ENCODE measurements at regions not wholly inside any gene's neighbourhood (a gene's known extent, or its start where the extent isn't known, plus 50 kb on each side); places are given as distances from the start of the nearest gene placed in this dataset.
A peak's percentile ranks its signal among the peaks of the same experiment; 100 is the strongest.
"Not testable (repeated sequence)": the region's sequence is repeated elsewhere in the genome, so short reads cannot be mapped to it uniquely, and the experiment has no call there.

DNA sequence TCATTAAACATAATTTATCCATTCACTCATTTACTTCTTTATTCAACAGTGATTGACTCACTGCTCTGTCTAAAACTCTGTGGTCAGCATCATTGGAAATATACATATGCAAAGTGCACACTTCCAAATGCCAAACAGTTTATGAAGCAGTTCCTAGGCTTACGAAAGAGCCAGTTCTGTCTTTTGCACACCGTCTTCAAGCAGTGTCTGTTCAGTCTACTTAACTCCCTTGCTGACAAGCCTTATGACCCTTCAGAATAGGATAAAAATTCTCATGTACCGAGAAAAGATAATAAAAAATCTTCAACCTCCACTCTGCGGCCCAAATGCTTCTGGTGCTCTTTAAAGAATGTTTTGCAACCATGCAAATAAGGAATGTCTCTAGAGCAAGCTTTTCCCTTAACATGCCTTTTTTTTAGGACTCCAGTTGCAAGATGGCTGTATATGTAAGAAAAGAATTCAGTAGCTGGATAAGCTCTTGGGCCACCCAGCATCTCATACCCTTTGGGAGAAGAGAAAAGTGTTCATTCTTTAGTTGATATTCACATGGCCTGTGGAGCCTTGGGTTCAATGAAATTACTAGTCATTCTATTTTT, 1037.0 kb upstream of the SLIT2 start:
- in situ Hi-C loops (cut with HindIII; ENCODE audit: low pct_unique_long_range_greater_than_20kb, low sequenced_read_pairs) = no loop called here
- TF ChIP-seq JUND (IDR thresholded peaks at IDR 0.05; ENCODE audit: low read depth) = no peak
- DNase-seq (ENCODE audit: low read depth in 1 of 2, low spot score in 1 of 2) = no peak

DNA sequence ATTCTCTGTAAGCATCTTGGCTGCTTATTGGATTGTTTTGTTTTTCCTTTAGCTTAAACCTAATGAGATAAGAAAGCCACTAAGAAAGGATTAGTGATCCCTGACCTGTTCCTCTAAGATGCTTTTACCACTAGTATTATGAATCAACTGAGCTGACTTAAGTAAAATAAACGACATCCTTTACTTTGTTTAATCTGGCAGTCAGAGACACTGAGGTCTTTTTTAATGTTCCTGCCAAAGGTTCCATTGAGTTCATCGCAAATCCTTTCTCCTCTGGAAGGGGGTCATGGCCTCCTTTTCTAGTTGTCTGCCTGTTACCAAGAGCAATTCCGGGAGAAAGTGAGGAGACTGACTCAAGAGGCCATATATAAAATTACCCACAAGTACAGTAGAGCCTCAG, 1038.3 kb upstream of the SLIT2 start:
- no peak for TF ChIP-seq JUND (IDR thresholded peaks at IDR 0.05; ENCODE audit: low read depth)
- in situ Hi-C loops (cut with HindIII; ENCODE audit: low pct_unique_long_range_greater_than_20kb, low sequenced_read_pairs) = no loop called here
- DNase-seq (ENCODE audit: low read depth in 1 of 2, low spot score in 1 of 2) = no peak

DNA sequence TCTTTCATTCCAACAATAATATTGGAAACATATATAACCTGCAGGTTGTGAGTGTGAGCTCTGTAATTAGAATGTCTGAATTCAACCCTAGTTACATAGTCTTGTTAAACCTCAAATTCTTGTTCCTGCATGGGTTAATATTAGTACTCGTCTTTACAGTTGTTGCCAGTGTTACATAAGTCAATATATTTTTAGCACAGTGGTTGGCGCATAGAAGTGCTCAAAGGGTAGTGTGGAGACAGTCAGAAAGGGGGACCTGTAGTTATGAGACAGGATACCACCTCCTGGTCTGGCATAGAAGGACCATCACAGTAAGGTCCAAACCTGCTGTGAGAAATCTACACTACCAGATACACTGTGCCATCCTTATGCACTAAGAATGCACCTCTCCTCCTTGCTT, 1045.9 kb upstream of the SLIT2 start:
- no peak for TF ChIP-seq JUND (IDR thresholded peaks at IDR 0.05; ENCODE audit: low read depth)
- in situ Hi-C loops (cut with HindIII; ENCODE audit: low pct_unique_long_range_greater_than_20kb, low sequenced_read_pairs) = no loop called here
- DNase-seq (ENCODE audit: low read depth in 1 of 2, low spot score in 1 of 2) = no peak

DNA sequence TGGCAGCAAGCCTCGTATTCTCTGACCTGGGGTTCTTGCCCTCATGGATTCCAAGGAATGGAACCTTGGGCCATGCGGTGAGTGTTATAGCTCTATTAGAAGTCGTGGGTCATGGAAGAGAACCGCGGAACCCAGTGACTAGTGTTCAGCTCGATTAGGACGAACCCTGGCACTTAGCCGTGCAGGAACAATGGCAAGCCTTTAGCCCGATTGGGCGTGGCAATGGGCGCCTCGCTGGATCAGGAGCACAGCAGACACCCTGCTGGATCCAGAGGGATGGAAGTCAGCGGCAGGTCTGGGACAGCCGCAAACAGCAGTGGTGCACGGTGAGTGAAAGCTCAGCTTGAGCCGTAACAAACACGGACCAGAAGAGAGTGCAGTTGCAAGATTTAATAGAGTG, 1053.9 kb upstream of the SLIT2 start:
- in situ Hi-C loops (cut with HindIII; ENCODE audit: low pct_unique_long_range_greater_than_20kb, low sequenced_read_pairs) = not testable (repeated sequence)
- peak in 1 of 2 experiments; percentile 4 for DNase-seq (ENCODE audit: low read depth in 1 of 2, low spot score in 1 of 2)

DNA sequence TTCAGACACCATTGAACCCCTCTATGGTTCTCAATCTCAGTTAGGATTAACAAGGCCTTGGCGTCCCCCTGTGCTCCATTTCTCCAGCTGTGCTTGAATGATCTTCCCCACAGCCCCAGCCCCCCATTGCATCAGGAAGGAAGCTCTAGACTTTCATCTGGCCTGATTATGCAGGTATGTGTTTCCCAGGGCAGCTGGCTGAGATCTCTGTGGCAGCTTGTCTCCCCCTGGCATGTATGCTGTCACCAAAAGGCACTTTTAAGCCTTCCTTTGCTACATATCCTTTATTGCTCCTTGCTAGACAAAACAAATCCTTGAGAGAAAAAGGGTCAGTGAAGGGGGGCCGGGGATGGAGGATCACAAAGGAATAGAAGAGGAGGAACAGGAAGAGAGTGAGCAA, 1056.0 kb upstream of the SLIT2 start:
- no peak for TF ChIP-seq JUND (IDR thresholded peaks at IDR 0.05; ENCODE audit: low read depth)
- no peak for DNase-seq (ENCODE audit: low read depth in 1 of 2, low spot score in 1 of 2)

DNA sequence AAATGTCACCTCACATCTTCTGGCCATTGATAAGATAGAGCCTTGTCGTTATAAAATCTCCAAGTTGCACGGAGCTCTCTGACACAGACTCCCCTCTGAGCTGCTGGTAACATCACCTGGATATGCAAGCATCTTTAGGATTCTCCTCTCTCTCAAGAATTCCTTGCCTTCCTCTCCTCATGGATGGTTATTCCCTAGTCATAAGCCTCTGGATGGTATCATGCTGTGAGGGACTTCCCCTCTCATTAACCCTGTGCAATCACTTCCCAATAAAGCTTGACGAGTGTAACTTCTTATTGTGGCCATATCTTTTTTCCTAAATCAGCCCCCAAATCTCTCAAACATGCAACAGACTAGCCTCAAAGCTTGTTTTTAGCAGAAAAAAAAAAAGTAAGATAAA, 1057.0 kb upstream of the SLIT2 start:
- TF ChIP-seq JUND (IDR thresholded peaks at IDR 0.05; ENCODE audit: low read depth) = no peak
- DNase-seq (ENCODE audit: low read depth in 1 of 2, low spot score in 1 of 2) = no peak
- in situ Hi-C loops (cut with HindIII; ENCODE audit: low pct_unique_long_range_greater_than_20kb, low sequenced_read_pairs) = no loop called here

More for the DNA sequence above, 1056.0 kb upstream of the SLIT2 start:
- in situ Hi-C loops (cut with HindIII; ENCODE audit: low pct_unique_long_range_greater_than_20kb, low sequenced_read_pairs) = no loop called here

DNA sequence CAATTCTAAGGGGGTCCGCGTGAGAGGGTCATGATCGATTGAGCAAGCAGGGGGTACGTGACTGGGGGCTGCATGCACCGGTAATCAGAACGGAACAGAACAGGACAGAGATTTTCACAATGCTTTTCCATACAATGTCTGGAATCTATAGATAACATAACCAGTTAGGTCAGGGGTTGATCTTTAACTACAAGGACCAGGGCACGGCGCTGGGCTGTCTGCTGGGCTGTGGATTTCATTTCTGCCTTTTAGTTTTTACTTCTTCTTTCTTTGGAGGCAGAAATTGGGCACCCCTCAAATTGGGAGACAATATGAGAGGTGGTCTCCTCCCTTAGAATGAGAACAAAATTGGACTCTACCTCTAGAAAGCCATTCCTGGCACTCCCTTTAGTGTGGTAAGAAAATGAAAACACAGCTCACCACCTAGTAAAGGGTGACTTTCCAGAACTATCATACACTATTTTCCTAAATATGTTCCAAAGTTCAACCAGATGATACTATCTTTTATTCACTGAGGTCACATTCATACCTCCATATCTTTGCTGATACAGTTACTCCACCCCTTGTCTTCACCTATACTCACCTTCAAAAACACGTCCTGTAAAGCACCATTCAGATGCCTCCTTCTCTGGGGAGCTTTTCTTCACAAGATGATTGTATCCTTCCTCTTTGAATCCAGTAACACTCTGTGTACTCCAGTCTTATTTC, 1058.3 kb upstream of the SLIT2 start:
- in situ Hi-C loops (cut with HindIII; ENCODE audit: low pct_unique_long_range_greater_than_20kb, low sequenced_read_pairs) = no loop called here
- no peak for TF ChIP-seq JUND (IDR thresholded peaks at IDR 0.05; ENCODE audit: low read depth)
- no peak for DNase-seq (ENCODE audit: low read depth in 1 of 2, low spot score in 1 of 2)

DNA sequence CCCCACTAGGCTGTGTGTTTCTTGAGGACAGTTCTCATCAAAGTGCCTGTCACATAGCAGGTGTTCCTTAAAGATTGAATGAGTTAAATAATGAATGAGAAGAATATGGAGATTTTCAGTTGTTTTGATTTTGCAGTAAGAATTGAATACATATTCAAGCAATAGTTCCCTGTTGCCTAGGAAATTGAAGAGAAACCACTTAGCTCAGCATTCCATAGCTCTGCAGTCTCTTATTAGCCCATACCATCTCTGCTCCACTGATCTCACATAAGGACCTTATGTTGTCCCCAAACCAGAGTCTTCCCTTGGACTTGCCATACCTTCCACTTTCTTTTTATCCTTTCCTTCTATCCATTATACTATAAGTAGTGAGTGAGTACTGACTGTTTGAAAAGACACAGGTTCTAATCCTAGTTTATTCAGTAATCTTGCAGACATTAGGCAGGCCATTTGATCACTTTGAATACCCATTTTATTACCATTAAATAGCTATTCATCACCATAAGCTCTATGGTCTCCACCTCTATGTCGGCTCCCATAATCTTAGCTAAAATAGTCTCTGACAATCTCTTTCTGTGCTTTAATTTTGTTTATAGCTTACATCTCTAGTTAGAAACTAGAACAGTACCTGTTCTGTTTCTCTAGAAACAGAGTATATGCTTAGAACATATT, 1059.6 kb upstream of the SLIT2 start:
- no peak for DNase-seq (ENCODE audit: low read depth in 1 of 2, low spot score in 1 of 2)
- in situ Hi-C loops (cut with HindIII; ENCODE audit: low pct_unique_long_range_greater_than_20kb, low sequenced_read_pairs) = no loop called here
- no peak for TF ChIP-seq JUND (IDR thresholded peaks at IDR 0.05; ENCODE audit: low read depth)

DNA sequence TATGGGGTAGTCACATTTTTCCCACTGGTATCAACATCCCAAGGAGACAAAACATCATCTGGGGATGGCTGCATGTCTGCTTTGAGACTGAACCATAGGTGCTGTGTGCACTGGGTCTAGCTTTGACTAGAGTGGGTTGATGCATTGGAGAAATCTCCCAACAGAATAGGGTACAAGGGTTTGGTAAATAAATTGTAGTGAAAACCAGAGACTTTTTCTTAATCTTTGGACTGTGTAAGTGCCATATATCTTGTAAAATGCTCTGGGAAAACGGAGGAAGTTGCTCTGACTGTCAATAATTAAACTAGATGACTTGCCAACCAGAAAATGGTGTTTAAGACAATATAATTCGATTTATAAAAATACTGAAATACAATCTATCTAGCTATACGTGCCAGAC, 1064.0 kb upstream of the SLIT2 start:
- no peak for DNase-seq (ENCODE audit: low read depth in 1 of 2, low spot score in 1 of 2)
- in situ Hi-C loops (cut with HindIII; ENCODE audit: low pct_unique_long_range_greater_than_20kb, low sequenced_read_pairs) = no loop called here
- no peak for TF ChIP-seq JUND (IDR thresholded peaks at IDR 0.05; ENCODE audit: low read depth)

DNA sequence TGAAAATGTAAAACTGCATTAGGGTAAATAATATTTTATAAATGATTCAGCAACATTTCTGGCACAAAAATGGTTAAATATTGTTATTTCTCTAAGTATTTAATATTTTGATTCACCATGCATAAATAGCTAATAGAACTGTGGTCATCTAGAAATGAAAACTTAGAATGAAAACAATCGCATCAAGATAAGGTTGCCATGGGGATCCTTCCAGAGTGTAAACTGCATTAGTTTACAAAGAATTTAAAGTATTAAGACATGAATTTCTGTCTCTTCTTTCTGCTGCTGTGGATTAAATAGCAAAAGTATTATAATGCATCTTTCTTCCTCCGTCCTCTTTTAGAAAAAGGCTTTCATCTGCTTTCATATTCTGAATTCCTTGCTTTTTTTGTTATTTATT, 1064.6 kb upstream of the SLIT2 start:
- no peak for DNase-seq (ENCODE audit: low read depth in 1 of 2, low spot score in 1 of 2)
- no peak for TF ChIP-seq JUND (IDR thresholded peaks at IDR 0.05; ENCODE audit: low read depth)
- in situ Hi-C loops (cut with HindIII; ENCODE audit: low pct_unique_long_range_greater_than_20kb, low sequenced_read_pairs) = no loop called here

DNA sequence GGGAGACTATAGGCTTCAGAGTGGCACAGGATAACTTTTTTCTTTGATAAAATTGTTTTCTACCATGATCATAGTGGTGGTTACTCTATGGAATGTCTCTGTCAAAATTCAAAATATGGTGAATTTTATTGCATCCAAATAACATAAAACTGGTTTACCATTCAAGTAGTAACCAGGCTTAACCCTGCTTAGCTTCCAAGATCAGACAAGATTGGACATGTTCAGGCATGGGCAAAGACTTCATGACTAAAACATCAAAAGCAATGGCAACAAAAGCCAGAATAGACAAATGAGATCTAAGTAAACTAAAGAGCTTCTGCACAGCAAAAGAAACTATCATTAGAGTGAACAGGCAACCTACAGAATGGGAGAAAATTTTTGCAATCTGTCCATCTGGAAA, 1070.1 kb upstream of the SLIT2 start:
- DNase-seq (ENCODE audit: low read depth in 1 of 2, low spot score in 1 of 2); in situ Hi-C loops (cut with HindIII; ENCODE audit: low pct_unique_long_range_greater_than_20kb, low sequenced_read_pairs): not testable (repeated sequence)

DNA sequence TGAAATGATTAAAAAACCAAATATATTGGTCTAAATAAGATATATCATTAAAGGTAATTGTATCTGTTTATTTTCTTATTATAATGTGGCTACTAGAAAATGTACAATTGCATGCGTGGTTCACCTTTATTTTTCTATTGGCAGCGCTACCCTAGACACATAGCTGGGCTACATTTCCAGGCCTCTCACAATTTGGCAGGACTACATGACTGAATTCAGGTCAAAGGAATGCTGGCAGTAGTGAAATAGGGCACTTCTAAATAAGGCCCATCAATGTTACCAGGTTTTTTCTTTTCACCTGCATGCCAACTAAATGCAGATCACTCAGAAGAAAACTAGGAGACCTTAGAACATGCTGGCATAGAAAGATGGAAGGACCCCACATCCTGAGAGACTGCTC, 1072.9 kb upstream of the SLIT2 start:
- no peak for DNase-seq (ENCODE audit: low read depth in 1 of 2, low spot score in 1 of 2)
- no peak for TF ChIP-seq JUND (IDR thresholded peaks at IDR 0.05; ENCODE audit: low read depth)
- in situ Hi-C loops (cut with HindIII; ENCODE audit: low pct_unique_long_range_greater_than_20kb, low sequenced_read_pairs) = no loop called here

DNA sequence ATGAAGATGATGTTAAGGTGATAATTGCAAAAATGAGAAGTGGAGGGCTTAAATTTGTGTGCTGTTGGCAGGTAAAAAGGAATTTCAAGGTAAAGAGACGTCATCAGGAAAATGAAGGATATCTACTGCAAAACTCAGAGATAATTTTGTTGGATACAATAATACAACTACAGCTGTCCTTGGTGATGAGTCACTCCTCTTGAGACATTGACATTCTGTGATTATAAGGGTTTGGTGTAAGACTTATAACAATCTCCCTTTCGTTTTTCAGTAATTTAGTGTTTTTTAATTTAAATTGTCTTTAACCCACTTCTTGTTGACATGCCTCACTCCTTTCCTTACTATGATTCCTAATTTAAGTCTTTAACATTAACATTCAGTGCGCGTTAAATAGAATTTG, 1074.1 kb upstream of the SLIT2 start:
- in situ Hi-C loops (cut with HindIII; ENCODE audit: low pct_unique_long_range_greater_than_20kb, low sequenced_read_pairs) = no loop called here
- no peak for TF ChIP-seq JUND (IDR thresholded peaks at IDR 0.05; ENCODE audit: low read depth)
- no peak for DNase-seq (ENCODE audit: low read depth in 1 of 2, low spot score in 1 of 2)

All from T47D (cell line).